ENCODE measurements at regions not wholly inside any gene's neighbourhood (a gene's known extent, or its start where the extent isn't known, plus 50 kb on each side); places are given as distances from the start of the nearest gene placed in this dataset.

DNA sequence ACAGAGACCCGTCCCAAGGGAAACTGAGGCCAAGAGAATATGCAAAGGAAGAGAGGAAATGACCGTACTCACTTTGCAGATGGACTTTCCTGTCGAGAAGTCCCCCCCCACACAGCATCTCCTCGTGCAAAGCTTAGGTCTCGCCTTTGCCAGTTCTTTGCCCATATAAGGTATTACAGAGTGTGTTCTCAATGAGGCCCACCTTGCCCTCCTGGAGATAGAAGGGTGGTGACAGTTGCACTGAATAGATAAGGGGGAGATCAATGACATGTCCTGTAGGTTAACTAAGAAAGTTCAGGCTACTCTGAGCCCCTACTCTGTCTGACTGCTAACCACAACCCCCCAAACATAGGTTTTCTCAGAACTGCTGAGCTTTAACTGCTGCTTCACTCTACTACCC is 68.2 kb upstream of the SPTLC1 start:
- Histone ChIP-seq H3K4me1 (no peaks in the 10 kb centered on the region), H3K4me3 (ENCODE audit: low read depth, low read length) (no peak overlapping the region), H3K27me3 (no peaks in the 10 kb centered on the region), H3K9me3 (no peaks in the 10 kb centered on the region), H3K36me3 (no peaks in the 10 kb centered on the region)
- TF ChIP-seq, protein P1, sequence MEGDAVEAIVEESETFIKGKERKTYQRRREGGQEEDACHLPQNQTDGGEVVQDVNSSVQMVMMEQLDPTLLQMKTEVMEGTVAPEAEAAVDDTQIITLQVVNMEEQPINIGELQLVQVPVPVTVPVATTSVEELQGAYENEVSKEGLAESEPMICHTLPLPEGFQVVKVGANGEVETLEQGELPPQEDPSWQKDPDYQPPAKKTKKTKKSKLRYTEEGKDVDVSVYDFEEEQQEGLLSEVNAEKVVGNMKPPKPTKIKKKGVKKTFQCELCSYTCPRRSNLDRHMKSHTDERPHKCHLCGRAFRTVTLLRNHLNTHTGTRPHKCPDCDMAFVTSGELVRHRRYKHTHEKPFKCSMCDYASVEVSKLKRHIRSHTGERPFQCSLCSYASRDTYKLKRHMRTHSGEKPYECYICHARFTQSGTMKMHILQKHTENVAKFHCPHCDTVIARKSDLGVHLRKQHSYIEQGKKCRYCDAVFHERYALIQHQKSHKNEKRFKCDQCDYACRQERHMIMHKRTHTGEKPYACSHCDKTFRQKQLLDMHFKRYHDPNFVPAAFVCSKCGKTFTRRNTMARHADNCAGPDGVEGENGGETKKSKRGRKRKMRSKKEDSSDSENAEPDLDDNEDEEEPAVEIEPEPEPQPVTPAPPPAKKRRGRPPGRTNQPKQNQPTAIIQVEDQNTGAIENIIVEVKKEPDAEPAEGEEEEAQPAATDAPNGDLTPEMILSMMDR (IDR thresholded peaks at IDR 0.05; ENCODE audit: low read depth, low read length): no peak
- no peak for DNase-seq

- Histone ChIP-seq H3K4me1 (no peaks in the 10 kb centered on the region), H3K4me3 (ENCODE audit: low read depth, low read length) (no peak overlapping the region), H3K27me3 (no peaks in the 10 kb centered on the region), H3K36me3 (no peaks in the 10 kb centered on the region), H3K9me3 (no peaks in the 10 kb centered on the region)
- TF ChIP-seq, protein P1 (IDR thresholded peaks at IDR 0.05; ENCODE audit: low read depth, low read length): no peak
- DNase-seq: no peak
Observed at GRCh38 chr9:92181296-92181695, 66.1 kb upstream of the SPTLC1 start.

DNA sequence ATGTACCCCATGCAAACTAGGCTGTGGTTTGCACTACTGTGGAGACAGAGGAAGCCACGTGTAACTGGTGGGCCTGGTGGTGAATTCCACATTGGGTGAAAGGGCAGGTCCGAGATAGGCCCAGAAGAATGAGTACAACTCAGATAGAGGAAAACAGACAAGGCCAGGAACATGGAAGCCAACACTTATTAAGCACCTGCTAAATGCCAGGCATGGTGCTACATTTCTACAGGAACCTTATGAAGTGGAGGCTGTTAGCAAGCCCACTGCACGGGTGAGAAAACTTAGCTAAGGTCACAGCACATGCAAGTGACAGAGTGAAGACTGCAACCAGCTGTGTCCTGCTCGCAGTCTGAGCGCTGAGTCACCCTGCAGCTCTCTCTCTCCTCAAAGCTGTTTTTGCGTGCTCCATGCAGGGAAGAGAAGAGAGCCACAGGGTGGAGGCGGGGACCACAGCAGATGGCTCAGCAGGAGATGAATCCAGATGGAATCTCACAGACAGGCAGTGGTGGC is 65.5 kb upstream of the SPTLC1 start:
- Histone ChIP-seq H3K4me3 (ENCODE audit: low read depth, low read length) (no peak overlapping the region), H3K4me1 (no peaks in the 10 kb centered on the region), H3K27me3 (no peaks in the 10 kb centered on the region), H3K9me3 (no peaks in the 10 kb centered on the region), H3K36me3 (no peaks in the 10 kb centered on the region)
- DNase-seq: no peak
- TF ChIP-seq, protein P1 (IDR thresholded peaks at IDR 0.05; ENCODE audit: low read depth, low read length): no peak

DNA sequence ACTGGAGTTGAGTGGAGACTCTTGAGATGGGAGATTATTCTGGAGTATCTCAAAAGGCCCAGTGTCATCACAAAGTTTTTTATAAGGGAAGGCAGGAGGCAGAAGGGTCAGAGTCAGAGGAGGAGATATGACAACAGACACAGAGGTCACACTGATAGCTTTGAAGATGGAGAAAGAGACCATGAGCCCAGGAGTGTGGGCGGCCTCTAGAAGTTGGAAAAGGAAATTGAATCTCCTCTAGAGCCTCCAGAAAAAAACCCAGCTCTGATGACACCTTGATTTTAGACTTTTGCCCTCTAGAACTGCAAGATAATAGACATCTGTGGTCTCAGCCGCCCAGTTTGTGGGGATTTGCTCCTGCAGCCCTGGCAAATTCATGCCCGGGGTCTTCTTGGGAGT is 64.8 kb upstream of the SPTLC1 start:
- TF ChIP-seq, protein P1 (IDR thresholded peaks at IDR 0.05; ENCODE audit: low read depth, low read length): no peak
- no peaks in the 10 kb centered on the region for H3K9me3 ChIP-seq
- H3K4me1 ChIP-seq: no peaks in the 10 kb centered on the region
- H3K4me3 ChIP-seq (ENCODE audit: low read depth, low read length): no peak overlapping the region
- no peaks in the 10 kb centered on the region for H3K36me3 ChIP-seq
- H3K27me3 ChIP-seq: no peaks in the 10 kb centered on the region
- DNase-seq: no peak

DNA sequence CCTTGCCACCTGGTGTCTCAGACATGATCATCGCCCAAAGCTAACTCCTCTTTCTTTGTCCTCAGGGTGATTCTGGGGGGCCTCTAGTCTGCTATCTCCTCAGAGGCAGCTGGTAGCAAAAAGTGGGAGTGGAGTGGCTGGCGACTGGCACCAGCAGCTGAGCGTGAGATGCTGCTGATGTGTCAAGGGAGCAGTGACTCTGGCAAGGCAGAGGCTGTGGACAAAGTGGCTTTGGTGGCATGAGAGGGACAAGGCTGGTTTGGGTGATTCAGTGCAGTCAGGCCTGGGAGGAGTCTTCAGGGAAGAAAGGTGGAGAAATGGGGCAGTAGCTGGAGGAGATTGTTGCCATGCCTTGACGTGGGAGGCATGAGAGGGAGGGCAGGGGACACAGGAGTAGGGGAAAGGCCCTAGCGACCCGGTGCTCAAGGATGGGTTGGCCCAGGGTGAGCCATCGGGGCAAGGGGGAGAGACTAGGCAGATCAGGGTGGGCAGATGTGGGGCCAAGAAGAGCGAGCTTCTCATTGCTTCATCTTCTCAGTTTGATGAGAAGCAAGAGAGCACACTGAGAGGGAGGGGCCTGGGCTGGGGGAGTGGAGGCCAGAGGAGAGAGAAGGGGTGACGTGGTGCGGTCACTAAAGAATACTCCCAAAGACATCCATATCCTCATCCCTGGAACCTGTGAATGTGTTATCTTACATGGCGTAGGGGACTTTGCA is 64.2 kb upstream of the SPTLC1 start:
- H3K27me3 ChIP-seq: no peaks in the 10 kb centered on the region
- DNase-seq: no peak
- no peaks in the 10 kb centered on the region for H3K9me3 ChIP-seq
- H3K4me1 ChIP-seq: no peaks in the 10 kb centered on the region
- H3K36me3 ChIP-seq: no peaks in the 10 kb centered on the region
- TF ChIP-seq, protein P1 (IDR thresholded peaks at IDR 0.05; ENCODE audit: low read depth, low read length): no peak
- no peak overlapping the region for H3K4me3 ChIP-seq (ENCODE audit: low read depth, low read length)

DNA sequence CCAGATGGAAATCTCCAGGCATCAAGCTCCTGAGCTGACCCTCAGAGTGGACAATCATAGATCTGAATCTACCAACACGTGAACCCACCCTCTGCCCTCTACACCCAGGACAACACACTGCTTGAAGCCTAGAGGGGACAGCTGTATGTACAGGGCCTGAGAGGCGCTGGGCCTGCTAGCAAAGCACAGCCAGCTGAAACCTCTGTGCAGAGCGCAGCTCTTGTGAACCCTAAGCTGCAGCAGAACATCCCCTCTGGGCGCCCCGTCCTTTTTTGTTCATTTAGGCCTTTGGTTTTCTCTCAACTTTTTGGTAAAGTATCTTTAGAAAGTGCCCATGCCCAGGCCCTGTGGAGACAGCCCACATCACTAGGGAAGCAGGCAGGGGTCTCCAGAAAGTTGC is 62.4 kb upstream of the SPTLC1 start:
- no peak for DNase-seq
- no peaks in the 10 kb centered on the region for H3K36me3 ChIP-seq
- H3K4me3 ChIP-seq (ENCODE audit: low read depth, low read length): no peak overlapping the region
- no peaks in the 10 kb centered on the region for H3K9me3 ChIP-seq
- TF ChIP-seq, protein P1 (IDR thresholded peaks at IDR 0.05; ENCODE audit: low read depth, low read length): no peak
- no peaks in the 10 kb centered on the region for H3K27me3 ChIP-seq
- no peaks in the 10 kb centered on the region for H3K4me1 ChIP-seq
